ENCODE measurements at regions not wholly inside any gene's neighbourhood (a gene's known extent, or its start where the extent isn't known, plus 50 kb on each side); places are given as distances from the start of the nearest gene placed in this dataset.
"Not testable (repeated sequence)": the region's sequence is repeated elsewhere in the genome, so short reads cannot be mapped to it uniquely, and the experiment has no call there.

DNA sequence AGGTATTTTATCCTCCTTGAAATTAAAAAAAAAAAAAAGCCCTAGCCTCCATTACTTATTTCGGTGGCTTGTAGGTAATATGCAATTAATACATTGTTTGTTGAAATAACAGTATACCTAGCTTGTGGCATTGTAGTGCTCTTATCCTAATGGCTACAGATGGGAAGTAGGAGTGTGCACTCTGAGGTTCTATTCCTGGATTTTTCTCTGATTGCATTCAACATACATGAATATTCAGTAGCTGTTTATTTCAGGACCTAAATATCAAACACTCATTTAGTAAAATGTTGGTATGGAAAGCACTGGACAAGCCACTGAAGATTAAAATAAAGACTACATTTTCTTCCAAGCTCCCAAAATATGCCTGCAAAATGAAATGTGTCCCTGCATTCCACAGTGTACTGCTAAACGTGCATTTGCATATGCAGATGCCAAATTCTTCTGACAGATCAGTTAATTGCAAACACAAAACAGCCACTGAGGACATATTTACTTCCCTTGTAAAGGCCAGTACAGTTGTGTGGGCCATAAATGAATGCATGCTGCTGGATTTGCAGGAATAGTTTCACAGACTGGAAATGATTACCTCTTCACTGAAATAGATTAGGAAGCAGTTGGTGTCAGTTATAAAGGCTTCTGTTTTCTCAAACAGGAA, 826.1 kb downstream of the PRELID2 start:
- DNase-seq (ENCODE audit: low read depth) = no peak
- TF ChIP-seq, protein P1, sequence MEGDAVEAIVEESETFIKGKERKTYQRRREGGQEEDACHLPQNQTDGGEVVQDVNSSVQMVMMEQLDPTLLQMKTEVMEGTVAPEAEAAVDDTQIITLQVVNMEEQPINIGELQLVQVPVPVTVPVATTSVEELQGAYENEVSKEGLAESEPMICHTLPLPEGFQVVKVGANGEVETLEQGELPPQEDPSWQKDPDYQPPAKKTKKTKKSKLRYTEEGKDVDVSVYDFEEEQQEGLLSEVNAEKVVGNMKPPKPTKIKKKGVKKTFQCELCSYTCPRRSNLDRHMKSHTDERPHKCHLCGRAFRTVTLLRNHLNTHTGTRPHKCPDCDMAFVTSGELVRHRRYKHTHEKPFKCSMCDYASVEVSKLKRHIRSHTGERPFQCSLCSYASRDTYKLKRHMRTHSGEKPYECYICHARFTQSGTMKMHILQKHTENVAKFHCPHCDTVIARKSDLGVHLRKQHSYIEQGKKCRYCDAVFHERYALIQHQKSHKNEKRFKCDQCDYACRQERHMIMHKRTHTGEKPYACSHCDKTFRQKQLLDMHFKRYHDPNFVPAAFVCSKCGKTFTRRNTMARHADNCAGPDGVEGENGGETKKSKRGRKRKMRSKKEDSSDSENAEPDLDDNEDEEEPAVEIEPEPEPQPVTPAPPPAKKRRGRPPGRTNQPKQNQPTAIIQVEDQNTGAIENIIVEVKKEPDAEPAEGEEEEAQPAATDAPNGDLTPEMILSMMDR (IDR thresholded peaks at IDR 0.05; ENCODE audit: control insufficient read depth, insufficient read depth, low read depth, low read length, missing control alignments) = no peak

DNA sequence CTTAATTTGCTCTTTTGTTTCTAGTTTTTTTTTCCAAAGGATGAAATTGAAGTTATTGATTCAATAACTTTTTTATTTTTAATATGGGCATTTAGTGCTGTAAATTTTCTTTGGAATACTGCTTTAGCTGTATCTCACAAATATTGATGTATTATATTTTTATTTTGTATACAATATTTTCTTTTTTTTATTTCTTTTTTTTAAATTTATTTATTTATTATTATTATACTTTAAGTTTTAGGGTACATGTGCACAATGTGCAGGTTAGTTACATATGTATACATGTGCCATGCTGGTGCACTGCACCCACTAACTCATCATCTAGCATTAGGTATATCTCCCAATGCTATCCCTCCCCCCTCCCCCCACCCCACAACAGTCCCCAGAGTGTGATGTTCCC, 823.7 kb downstream of the KCTD16 start:
- not testable (repeated sequence) for DNase-seq (ENCODE audit: low read depth); H3K4me3 ChIP-seq (ENCODE audit: control insufficient read depth, low read depth, low read length)

More for the DNA sequence above, 826.1 kb downstream of the PRELID2 start:
- no peak overlapping the region for H3K4me3 ChIP-seq (ENCODE audit: control insufficient read depth, low read depth, low read length)

DNA sequence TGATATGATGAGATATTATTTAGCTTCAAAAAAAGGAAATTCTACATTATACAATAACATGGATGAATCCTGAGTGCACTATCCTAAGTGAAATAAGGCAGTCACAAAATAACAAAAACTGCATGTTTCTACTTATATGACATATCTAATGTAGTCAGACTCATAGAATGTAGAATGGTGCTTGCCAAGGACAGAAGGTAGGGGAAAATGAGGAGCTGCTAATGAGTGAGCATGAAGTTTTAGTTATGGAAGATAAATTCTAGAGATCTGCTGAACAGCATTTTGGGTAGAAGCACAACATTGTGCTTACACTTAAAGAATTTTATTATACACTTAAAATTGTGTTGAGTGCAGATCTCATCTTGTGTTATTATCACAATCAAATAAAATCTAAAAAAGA, 812.4 kb downstream of the KCTD16 start:
- H3K4me3 ChIP-seq (ENCODE audit: control insufficient read depth, low read depth, low read length) = no peak overlapping the region
- no peak for DNase-seq (ENCODE audit: low read depth)
- TF ChIP-seq, protein P1 (IDR thresholded peaks at IDR 0.05; ENCODE audit: control insufficient read depth, insufficient read depth, low read depth, low read length, missing control alignments) = no peak

DNA sequence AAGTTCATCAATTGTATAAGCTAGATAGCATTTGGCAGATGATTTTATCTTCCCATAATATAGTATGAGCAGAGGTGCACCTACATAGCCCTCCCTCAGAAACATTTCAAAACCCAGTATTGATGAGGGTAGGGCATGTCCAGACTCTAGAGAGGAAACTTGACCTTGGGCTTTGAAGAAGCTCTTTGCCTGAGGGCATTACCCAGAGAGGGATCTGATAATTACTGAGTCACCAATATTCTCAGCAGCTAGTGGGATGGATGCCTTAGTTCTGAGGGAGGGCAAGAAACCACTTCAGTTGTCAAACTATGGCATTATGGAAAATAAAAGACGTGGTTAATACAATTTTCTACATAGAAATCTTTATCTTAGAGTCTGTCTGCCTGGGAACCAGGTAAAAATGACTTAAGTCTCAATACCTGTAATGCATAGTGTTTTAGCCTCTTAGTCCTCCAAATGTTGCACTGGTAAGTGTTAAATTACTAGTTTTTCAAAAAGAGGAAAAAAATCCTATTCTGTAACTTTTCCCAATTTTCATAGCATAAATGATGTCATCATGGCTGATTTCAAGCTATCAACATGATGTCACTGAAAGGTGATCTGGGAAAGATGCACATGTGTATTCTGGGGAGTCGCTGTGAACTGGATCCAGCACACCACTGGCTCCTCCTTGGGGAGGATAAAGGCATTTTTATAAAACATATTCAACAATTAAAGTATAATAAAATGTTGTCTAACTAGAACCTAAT, 809.0 kb downstream of the KCTD16 start:
- TF ChIP-seq, protein P1 (IDR thresholded peaks at IDR 0.05; ENCODE audit: control insufficient read depth, insufficient read depth, low read depth, low read length, missing control alignments) = no peak
- DNase-seq (ENCODE audit: low read depth) = no peak
- no peak overlapping the region for H3K4me3 ChIP-seq (ENCODE audit: control insufficient read depth, low read depth, low read length)

DNA sequence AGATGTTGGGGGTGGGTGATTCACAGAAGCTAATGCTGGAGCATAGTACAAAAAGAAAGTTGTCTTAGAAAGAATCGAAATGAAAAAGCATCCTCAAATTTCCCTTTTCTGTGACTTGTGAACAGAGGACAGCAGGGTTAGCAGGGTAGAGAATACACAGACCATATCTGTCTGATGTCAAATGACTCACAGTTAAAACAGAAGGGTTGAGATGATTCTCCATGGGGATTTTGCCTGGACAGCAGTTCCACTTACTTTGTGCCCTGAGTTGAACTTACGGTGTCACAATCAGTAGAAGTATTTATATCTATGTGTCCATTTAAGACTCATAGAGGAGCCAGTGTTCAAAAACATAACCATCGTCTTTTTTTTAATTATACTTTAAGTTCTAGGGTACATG, 801.6 kb downstream of the KCTD16 start:
- no peak overlapping the region for H3K4me3 ChIP-seq (ENCODE audit: control insufficient read depth, low read depth, low read length)
- no peak for DNase-seq (ENCODE audit: low read depth)
- TF ChIP-seq, protein P1 (IDR thresholded peaks at IDR 0.05; ENCODE audit: control insufficient read depth, insufficient read depth, low read depth, low read length, missing control alignments) = no peak

DNA sequence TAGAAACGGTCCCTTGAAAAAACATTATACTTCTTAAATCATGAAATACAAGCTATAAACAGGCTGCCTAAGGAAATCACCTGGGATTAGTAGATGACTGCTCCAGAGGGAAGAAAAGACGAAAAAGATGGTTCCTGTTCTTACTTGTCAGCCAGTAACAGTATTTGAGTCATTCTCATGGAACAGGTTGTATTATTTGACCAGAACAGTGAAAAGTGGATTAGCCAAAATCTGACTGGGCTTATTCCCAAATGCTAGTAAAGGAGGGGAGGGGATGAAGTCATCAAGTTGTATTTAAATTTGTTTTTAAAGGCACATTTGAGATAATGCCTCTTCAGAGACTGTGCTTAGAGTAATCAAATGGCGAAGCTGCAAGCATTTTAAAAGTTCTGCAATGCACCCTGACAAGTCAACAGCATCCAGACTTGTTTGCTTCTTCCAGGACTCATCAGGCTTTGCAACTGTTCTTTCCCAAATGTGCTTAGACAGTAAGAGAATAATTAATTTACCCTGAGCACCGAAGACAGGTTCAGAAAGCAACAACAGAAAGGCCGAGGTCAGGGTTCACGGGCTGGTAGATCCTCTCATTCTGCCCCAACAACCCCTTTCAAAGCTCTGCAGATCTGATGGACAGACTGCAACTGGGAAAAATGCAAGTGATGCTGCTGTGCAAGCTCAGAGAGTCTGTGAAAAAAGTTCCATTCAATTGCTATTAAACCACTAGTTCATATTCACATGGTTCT, 800.6 kb downstream of the KCTD16 start:
- DNase-seq (ENCODE audit: low read depth) = no peak
- TF ChIP-seq, protein P1 (IDR thresholded peaks at IDR 0.05; ENCODE audit: control insufficient read depth, insufficient read depth, low read depth, low read length, missing control alignments) = no peak

DNA sequence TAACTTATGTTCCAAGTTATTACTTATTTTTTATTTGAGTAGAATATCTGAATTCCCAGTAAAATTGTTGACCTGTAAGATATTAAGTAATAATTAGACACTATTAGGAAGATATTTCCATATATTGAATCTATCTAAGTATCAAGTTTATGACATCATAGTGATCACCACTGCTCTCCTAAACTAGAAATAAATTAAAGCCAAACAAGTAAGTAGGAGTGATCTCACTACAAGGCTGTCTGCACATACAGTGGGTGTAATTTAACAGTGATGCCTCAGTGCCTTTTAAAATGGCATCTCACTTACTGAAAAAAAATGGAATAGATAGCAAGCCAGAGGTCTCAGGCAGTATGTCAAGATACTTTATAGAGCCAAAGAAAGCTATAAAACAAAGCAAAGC, 789.6 kb downstream of the KCTD16 start:
- TF ChIP-seq, protein P1 (IDR thresholded peaks at IDR 0.05; ENCODE audit: control insufficient read depth, insufficient read depth, low read depth, low read length, missing control alignments) = no peak
- DNase-seq (ENCODE audit: low read depth) = no peak
- H3K4me3 ChIP-seq (ENCODE audit: control insufficient read depth, low read depth, low read length) = no peak overlapping the region

More for the DNA sequence above, 800.6 kb downstream of the KCTD16 start:
- no peak overlapping the region for H3K4me3 ChIP-seq (ENCODE audit: control insufficient read depth, low read depth, low read length)

Data from AG09309 (cell line).